Right renal pelvis (tissue), 4 donors: ENCODE measurements at regions not wholly inside any gene's neighbourhood (a gene's known extent, or its start where the extent isn't known, plus 50 kb on each side); places are given as distances from the start of the nearest gene placed in this dataset.

Experiments
- DNase-seq, 4 donors: peaks; one replicate each; pipeline ENCODE4 v3.0.0-alpha.2; 2013; ENCODE audit warnings: low read depth in 4 of 4, low spot score in 3 of 4, missing footprints in 1 of 4

- DNase-seq, result no peak
These were observed 329.1 kb upstream of the NFIA start for GRCh38 chr1:60753036-60753900.

- DNase-seq, result no peak
These were observed 331.1 kb upstream of the NFIA start for GRCh38 chr1:60751306-60751705.

GRCh38 chr1:60747353-60747752 lies 335.0 kb upstream of the NFIA start:
- no peak for DNase-seq

GRCh38 chr1:60746278-60746791 lies 336.0 kb upstream of the NFIA start:
- DNase-seq, result peak in 2 of 4 donors; percentile 20 to 38

- DNase-seq, result no peak
These were observed 336.9 kb upstream of the NFIA start for GRCh38 chr1:60745484-60745883.

GRCh38 chr1:60742339-60742738 lies 340.0 kb upstream of the NFIA start:
- DNase-seq, result no peak

- DNase-seq, result no peak
These were observed 342.2 kb upstream of the NFIA start for GRCh38 chr1:60740154-60740553.

GRCh38 chr1:60739729-60740128 lies 342.6 kb upstream of the NFIA start:
- no peak for DNase-seq

- no peak for DNase-seq
These were observed 349.4 kb upstream of the NFIA start for GRCh38 chr1:60732977-60733401.

- no peak for DNase-seq
These were observed 351.0 kb upstream of the NFIA start for GRCh38 chr1:60731321-60731720.

- DNase-seq, result peak in 3 of 4 donors; percentile 16 to 53 (median 33)
These were observed 354.8 kb upstream of the NFIA start for GRCh38 chr1:60727552-60727951.

- DNase-seq, result no peak
These were observed 365.9 kb upstream of the NFIA start for GRCh38 chr1:60716472-60716871.

- no peak for DNase-seq
These were observed 366.4 kb upstream of the NFIA start for GRCh38 chr1:60715970-60716369.

GRCh38 chr1:60709426-60709825 lies 372.9 kb upstream of the NFIA start:
- DNase-seq, result no peak

- DNase-seq, result no peak
These were observed 377.3 kb upstream of the NFIA start for GRCh38 chr1:60705026-60705425.

GRCh38 chr1:60703155-60703554 lies 379.2 kb upstream of the NFIA start:
- no peak for DNase-seq

GRCh38 chr1:60699325-60699724 lies 383.0 kb upstream of the NFIA start:
- no peak for DNase-seq

GRCh38 chr1:60697204-60697994 lies 385.0 kb upstream of the NFIA start:
- no peak for DNase-seq

- DNase-seq, result no peak
These were observed 385.8 kb upstream of the NFIA start for GRCh38 chr1:60696512-60696911.

- no peak for DNase-seq
These were observed 386.6 kb upstream of the NFIA start for GRCh38 chr1:60695716-60696171.

GRCh38 chr1:60694980-60695379 lies 387.4 kb upstream of the NFIA start:
- DNase-seq, result no peak
